ENCODE measurements at regions not wholly inside any gene's neighbourhood (a gene's known extent, or its start where the extent isn't known, plus 50 kb on each side); places are given as distances from the start of the nearest gene placed in this dataset.

- Histone ChIP-seq H3K27ac (ENCODE audit: poor library complexity, severe bottlenecking) (no peak overlapping the region), H3K4me3 (ENCODE audit: severe bottlenecking) (no peak overlapping the region), H3K9me3 (ENCODE audit: severe bottlenecking) (no peaks in the 10 kb centered on the region), H3K4me1 (ENCODE audit: insufficient read depth, poor library complexity, severe bottlenecking) (no peaks in the 10 kb centered on the region), H3K36me3 (ENCODE audit: low read depth) (no peaks in the 10 kb centered on the region), H3K27me3 (ENCODE audit: insufficient read depth, poor library complexity, severe bottlenecking) (no peaks in the 10 kb centered on the region)
- no peak for TF ChIP-seq CTCF (IDR thresholded peaks at IDR 0.05; ENCODE audit: poor library complexity, severe bottlenecking)
- ATAC-seq (ENCODE audit: low read depth) (no peak), DNase-seq (ENCODE audit: low spot score) (no peak)
Observed at GRCh38 chr18:54013452-54013851, 211.0 kb downstream of the MBD2 start.

GRCh38 chr18:54004828-54005227, 219.6 kb downstream of the MBD2 start:
- no peak overlapping the region for H3K4me3 ChIP-seq (ENCODE audit: severe bottlenecking)
- H3K27me3 ChIP-seq (ENCODE audit: insufficient read depth, poor library complexity, severe bottlenecking): no peaks in the 10 kb centered on the region
- no peak for DNase-seq (ENCODE audit: low spot score)
- H3K9me3 ChIP-seq (ENCODE audit: severe bottlenecking): no peaks in the 10 kb centered on the region
- H3K36me3 ChIP-seq (ENCODE audit: low read depth): no peaks in the 10 kb centered on the region
- no peak for TF ChIP-seq CTCF (IDR thresholded peaks at IDR 0.05; ENCODE audit: poor library complexity, severe bottlenecking)
- H3K27ac ChIP-seq (ENCODE audit: poor library complexity, severe bottlenecking): no peak overlapping the region
- peak; percentile 23; the same call in 1 of the 3 replicates for ATAC-seq (ENCODE audit: low read depth)
- no peaks in the 10 kb centered on the region for H3K4me1 ChIP-seq (ENCODE audit: insufficient read depth, poor library complexity, severe bottlenecking)

- Histone ChIP-seq H3K4me1 (ENCODE audit: insufficient read depth, poor library complexity, severe bottlenecking) (no peaks in the 10 kb centered on the region), H3K27ac (ENCODE audit: poor library complexity, severe bottlenecking) (no peak overlapping the region), H3K9me3 (ENCODE audit: severe bottlenecking) (no peaks in the 10 kb centered on the region), H3K27me3 (ENCODE audit: insufficient read depth, poor library complexity, severe bottlenecking) (no peaks in the 10 kb centered on the region), H3K36me3 (ENCODE audit: low read depth) (no peaks in the 10 kb centered on the region), H3K4me3 (ENCODE audit: severe bottlenecking) (no peak overlapping the region)
- DNase-seq (ENCODE audit: low spot score) (no peak), ATAC-seq (ENCODE audit: low read depth) (no peak)
- TF ChIP-seq CTCF (IDR thresholded peaks at IDR 0.05; ENCODE audit: poor library complexity, severe bottlenecking): no peak
Observed at GRCh38 chr18:54003195-54003594, 221.3 kb downstream of the MBD2 start.

GRCh38 chr18:53997064-53997463, 227.4 kb downstream of the MBD2 start:
- Histone ChIP-seq H3K27me3 (ENCODE audit: insufficient read depth, poor library complexity, severe bottlenecking) (no peaks in the 10 kb centered on the region), H3K9me3 (ENCODE audit: severe bottlenecking) (no peaks in the 10 kb centered on the region), H3K4me1 (ENCODE audit: insufficient read depth, poor library complexity, severe bottlenecking) (no peaks in the 10 kb centered on the region), H3K4me3 (ENCODE audit: severe bottlenecking) (no peak overlapping the region), H3K36me3 (ENCODE audit: low read depth) (no peaks in the 10 kb centered on the region), H3K27ac (ENCODE audit: poor library complexity, severe bottlenecking) (no peak overlapping the region)
- no peak for ATAC-seq (ENCODE audit: low read depth)
- no peak for DNase-seq (ENCODE audit: low spot score)
- TF ChIP-seq CTCF (IDR thresholded peaks at IDR 0.05; ENCODE audit: poor library complexity, severe bottlenecking): no peak

- DNase-seq (ENCODE audit: low spot score): no peak
- H3K4me3 ChIP-seq (ENCODE audit: severe bottlenecking): no peak overlapping the region
- no peak overlapping the region for H3K27ac ChIP-seq (ENCODE audit: poor library complexity, severe bottlenecking)
- no peaks in the 10 kb centered on the region for H3K36me3 ChIP-seq (ENCODE audit: low read depth)
- H3K4me1 ChIP-seq (ENCODE audit: insufficient read depth, poor library complexity, severe bottlenecking): peaks cover 10% of the 10 kb centered on the region
- TF ChIP-seq CTCF (IDR thresholded peaks at IDR 0.05; ENCODE audit: poor library complexity, severe bottlenecking): no peak
- H3K27me3 ChIP-seq (ENCODE audit: insufficient read depth, poor library complexity, severe bottlenecking): no peaks in the 10 kb centered on the region
- no peak for ATAC-seq (ENCODE audit: low read depth)
- H3K9me3 ChIP-seq (ENCODE audit: severe bottlenecking): no peaks in the 10 kb centered on the region
Observed at GRCh38 chr18:53994016-53994415, 230.5 kb downstream of the MBD2 start.
